A204.1 (cell line): ENCODE measurements at regions not wholly inside any gene's neighbourhood (a gene's known extent, or its start where the extent isn't known, plus 50 kb on each side); places are given as distances from the start of the nearest gene placed in this dataset.
"Not testable (repeated sequence)": the region's sequence is repeated elsewhere in the genome, so short reads cannot be mapped to it uniquely, and the experiment has no call there.

Experiments
- FAIRE-seq: peaks from 2 replicates; lab custom pipeline; 2012; peaks lifted over from hg19 to GRCh38; lab: Jason Lieb, UNC

GRCh38 chr1:149361310-149361709, 113.5 kb upstream of the NBPF19 start:
- FAIRE-seq, result not testable (repeated sequence)

GRCh38 chr1:149364188-149364981, 110.5 kb upstream of the NBPF19 start:
- not testable (repeated sequence) for FAIRE-seq

- not testable (repeated sequence) for FAIRE-seq
Observed at GRCh38 chr1:149366402-149366801, 108.4 kb upstream of the NBPF19 start.

GRCh38 chr1:149367472-149368044, 107.3 kb upstream of the NBPF19 start:
- FAIRE-seq, result not testable (repeated sequence)

GRCh38 chr1:149368337-149368736, 106.5 kb upstream of the NBPF19 start:
- not testable (repeated sequence) for FAIRE-seq

- not testable (repeated sequence) for FAIRE-seq
Observed at GRCh38 chr1:149369081-149369480, 105.8 kb upstream of the NBPF19 start.

- FAIRE-seq, result not testable (repeated sequence)
Observed at GRCh38 chr1:149371955-149372354, 102.9 kb upstream of the NBPF19 start.

GRCh38 chr1:149378462-149378861, 96.4 kb upstream of the NBPF19 start:
- not testable (repeated sequence) for FAIRE-seq

GRCh38 chr1:149390173-149390926, 84.5 kb upstream of the NBPF19 start:
- not testable (repeated sequence) for FAIRE-seq

- not testable (repeated sequence) for FAIRE-seq
Observed at GRCh38 chr1:149390931-149391330, 83.9 kb upstream of the NBPF19 start.

GRCh38 chr1:149395802-149396201, 79.0 kb upstream of the NBPF19 start:
- FAIRE-seq, result not testable (repeated sequence)

GRCh38 chr1:149398527-149398926, 76.3 kb upstream of the NBPF19 start:
- FAIRE-seq, result not testable (repeated sequence)

- not testable (repeated sequence) for FAIRE-seq
Observed at GRCh38 chr1:149408404-149408803, 66.4 kb upstream of the NBPF19 start.

- FAIRE-seq, result not testable (repeated sequence)
Observed at GRCh38 chr1:149415373-149415772, 59.5 kb upstream of the NBPF19 start.

GRCh38 chr1:149418782-149419181, 56.1 kb upstream of the NBPF19 start:
- not testable (repeated sequence) for FAIRE-seq

GRCh38 chr1:149423122-149423521, 51.7 kb upstream of the NBPF19 start:
- FAIRE-seq, result not testable (repeated sequence)
